ENCODE measurements at regions not wholly inside any gene's neighbourhood (a gene's known extent, or its start where the extent isn't known, plus 50 kb on each side); places are given as distances from the start of the nearest gene placed in this dataset.

DNA sequence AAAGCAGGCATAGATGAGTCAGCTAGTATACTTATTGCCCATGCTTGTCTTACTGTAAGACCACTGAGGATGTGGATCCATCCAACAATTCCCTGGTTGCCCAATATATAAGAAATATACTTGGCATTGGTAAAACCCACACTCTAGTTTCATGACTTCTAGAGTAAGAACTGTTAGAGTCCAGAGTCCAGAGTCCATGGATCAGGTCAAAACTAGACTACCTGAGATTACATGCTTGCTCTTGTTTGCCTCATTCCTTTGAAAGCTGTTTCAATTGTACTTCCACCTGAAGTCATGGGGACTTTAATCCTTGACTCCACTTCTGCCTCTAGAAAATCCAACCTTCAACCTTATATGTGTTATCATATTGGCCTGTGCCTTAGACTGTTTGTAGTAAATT is 707.6 kb upstream of the FAM98A start:
- Histone ChIP-seq H3K36me3 (ENCODE audit: insufficient read depth, low read length) (no peaks in the 10 kb centered on the region), H3K9me3 (ENCODE audit: control insufficient read depth in 1 of 2, insufficient read depth in 1 of 2, low read length in 2 of 2) (peaks cover 0 to 4% of the 10 kb centered on the region in 2 experiments), H3K4me1 (ENCODE audit: insufficient read depth, low read length) (no peaks in the 10 kb centered on the region), H3K27me3 (ENCODE audit: control insufficient read depth in 1 of 2, insufficient read depth in 2 of 2, low read length in 2 of 2) (no peaks in the 10 kb centered on the region), H3K27ac (ENCODE audit: low read depth in 1 of 2, low read length in 2 of 2) (no peak overlapping the region), H3K4me3 (ENCODE audit: low read length) (no peak overlapping the region)
- TF ChIP-seq CTCF (IDR thresholded peaks at IDR 0.05), result no peak
- Mint-ChIP-seq H3K9me3 (no peaks in the 10 kb centered on the region), H3K4me1 (ENCODE audit: low read depth) (no peaks in the 10 kb centered on the region), H3K27ac (no peak overlapping the region), H3K4me3 (no peak overlapping the region), H3K27me3 (no peaks in the 10 kb centered on the region), H3K36me3 (ENCODE audit: low read depth) (no peaks in the 10 kb centered on the region)
- ChIA-PET CTCF (no interaction called here), POLR2A (no interaction called here)
- ATAC-seq (ENCODE audit: poor library complexity) (no peak), DNase-seq (no peak)
- intact Hi-C loops (cut with DNase I, micrococcal nuclease), result no loop called here

DNA sequence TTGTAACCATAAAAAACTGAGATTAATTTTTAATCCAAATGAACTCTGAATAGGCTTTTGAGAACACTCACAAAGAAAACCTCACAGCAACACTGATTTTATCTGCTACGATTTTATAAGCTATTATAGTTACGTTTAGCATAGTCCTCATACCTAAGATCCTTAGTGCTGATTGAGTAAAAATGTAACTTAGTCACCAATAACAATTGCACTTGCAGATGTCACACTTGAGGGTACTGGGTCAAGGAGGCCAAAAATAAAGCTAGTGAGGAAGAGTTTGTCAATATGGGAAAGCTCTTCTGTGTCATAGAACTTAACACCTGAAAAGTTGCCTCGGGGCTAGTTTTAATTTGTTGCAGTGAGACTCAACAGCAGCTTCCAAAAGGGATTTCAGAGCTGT is 706.5 kb upstream of the FAM98A start:
- H3K36me3 Mint-ChIP-seq (ENCODE audit: low read depth), result no peaks in the 10 kb centered on the region
- H3K4me3 Mint-ChIP-seq, result no peak overlapping the region
- no peak for DNase-seq
- no peaks in the 10 kb centered on the region for H3K9me3 Mint-ChIP-seq
- ChIA-PET POLR2A (no interaction called here), CTCF (no interaction called here)
- no peak for ATAC-seq (ENCODE audit: poor library complexity)
- Histone ChIP-seq H3K27ac (ENCODE audit: low read depth in 1 of 2, low read length in 2 of 2) (no peak overlapping the region), H3K36me3 (ENCODE audit: insufficient read depth, low read length) (no peaks in the 10 kb centered on the region), H3K4me1 (ENCODE audit: insufficient read depth, low read length) (no peaks in the 10 kb centered on the region), H3K27me3 (ENCODE audit: control insufficient read depth in 1 of 2, insufficient read depth in 2 of 2, low read length in 2 of 2) (no peaks in the 10 kb centered on the region), H3K9me3 (ENCODE audit: control insufficient read depth in 1 of 2, insufficient read depth in 1 of 2, low read length in 2 of 2) (peaks cover 0 to 3% of the 10 kb centered on the region in 2 experiments), H3K4me3 (ENCODE audit: low read length) (no peak overlapping the region)
- no peak overlapping the region for H3K27ac Mint-ChIP-seq
- intact Hi-C loops (cut with DNase I, micrococcal nuclease), result no loop called here
- no peaks in the 10 kb centered on the region for H3K4me1 Mint-ChIP-seq (ENCODE audit: low read depth)
- H3K27me3 Mint-ChIP-seq, result no peaks in the 10 kb centered on the region
- no peak for TF ChIP-seq CTCF (IDR thresholded peaks at IDR 0.05)

DNA sequence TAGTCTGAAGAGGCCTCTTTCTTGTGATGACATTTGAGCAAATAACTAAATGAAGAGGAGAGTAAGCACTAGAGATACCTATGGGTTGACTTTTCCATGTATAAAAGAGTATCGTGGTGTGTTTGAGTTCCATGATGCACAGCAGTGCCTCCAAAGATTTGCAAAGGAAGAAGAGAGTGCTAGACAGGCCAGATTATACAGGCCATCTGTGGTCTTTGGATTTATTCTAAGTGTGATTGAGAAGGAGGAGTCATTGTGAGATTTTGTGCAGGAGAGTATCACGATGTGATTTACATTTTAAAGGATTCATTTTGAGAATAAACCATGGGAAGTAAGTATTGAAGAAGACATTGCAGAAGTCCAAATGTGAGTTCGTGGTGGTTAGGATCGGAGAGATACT is 695.9 kb upstream of the FAM98A start:
- Histone ChIP-seq H3K4me3 (ENCODE audit: low read length) (no peak overlapping the region), H3K36me3 (ENCODE audit: insufficient read depth, low read length) (no peaks in the 10 kb centered on the region), H3K27ac (ENCODE audit: low read depth in 1 of 2, low read length in 2 of 2) (no peak overlapping the region), H3K27me3 (ENCODE audit: control insufficient read depth in 1 of 2, insufficient read depth in 2 of 2, low read length in 2 of 2) (no peaks in the 10 kb centered on the region), H3K9me3 (ENCODE audit: control insufficient read depth in 1 of 2, insufficient read depth in 1 of 2, low read length in 2 of 2) (no peaks in the 10 kb centered on the region), H3K4me1 (ENCODE audit: insufficient read depth, low read length) (no peaks in the 10 kb centered on the region)
- DNase-seq, result no peak
- H3K27me3 Mint-ChIP-seq, result no peaks in the 10 kb centered on the region
- H3K4me1 Mint-ChIP-seq (ENCODE audit: low read depth), result no peaks in the 10 kb centered on the region
- H3K36me3 Mint-ChIP-seq (ENCODE audit: low read depth), result no peaks in the 10 kb centered on the region
- no peak overlapping the region for H3K27ac Mint-ChIP-seq
- no peak for ATAC-seq (ENCODE audit: poor library complexity)
- CTCF ChIA-PET, result no interaction called here
- H3K4me3 Mint-ChIP-seq, result no peak overlapping the region
- POLR2A ChIA-PET, result no interaction called here
- peaks cover 2% of the 10 kb centered on the region for H3K9me3 Mint-ChIP-seq
- TF ChIP-seq CTCF (IDR thresholded peaks at IDR 0.05), result no peak
- intact Hi-C loops (cut with DNase I, micrococcal nuclease), result no loop called here

Data from CD4-positive, alpha-beta T cell (primary cell).